ENCODE measurements at regions not wholly inside any gene's neighbourhood (a gene's known extent, or its start where the extent isn't known, plus 50 kb on each side); places are given as distances from the start of the nearest gene placed in this dataset.

DNA sequence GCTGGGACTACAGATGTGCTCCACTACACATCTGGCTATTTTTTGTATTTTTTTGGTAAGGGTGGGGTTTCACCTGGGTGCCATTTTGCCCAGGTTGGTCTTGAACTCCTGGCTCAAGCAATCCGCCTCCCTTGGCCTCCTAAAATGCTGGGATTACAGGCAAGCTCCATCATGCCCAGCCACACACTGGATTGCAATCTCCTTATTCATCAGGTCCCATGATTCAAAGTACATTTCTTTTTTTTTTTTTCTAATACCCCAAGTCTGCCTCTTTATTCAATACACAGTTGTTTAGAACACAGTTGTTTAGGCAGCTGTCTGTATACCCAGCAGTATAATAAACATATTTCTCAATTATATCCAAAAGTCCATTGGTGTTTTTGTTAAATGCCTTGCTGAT, 130.3 kb upstream of the ARSJ start:
- WGBS (ENCODE audit: insufficient coverage): no CpG with 5 or more reads among the region's 1 CpG
- Mint-ChIP-seq H3K9me3 (peaks cover 0 to under 1% (median 0%) of the 10 kb centered on the region in 7 donors), H3K27ac (no peak overlapping the region), H3K4me1 (no peaks in the 10 kb centered on the region), H3K36me3 (no peaks in the 10 kb centered on the region), H3K4me3 (no peak overlapping the region), H3K27me3 (ENCODE audit: low read depth in 3 of 3) (no peaks in the 10 kb centered on the region)
- TF ChIP-seq CTCF (IDR thresholded peaks at IDR 0.05): no peak
- H3K79me2 ChIP-seq (ENCODE audit: insufficient read depth, low read length): no peaks in the 10 kb centered on the region
- H3K4me3 ChIP-seq (replicated peaks in 1 of 3; ENCODE audit: low read depth in 2 of 3, low read length in 3 of 3): no peak overlapping the region
- H3K9me3 ChIP-seq (replicated peaks in 1 of 2; ENCODE audit: control insufficient read depth in 1 of 2, insufficient read depth in 1 of 2, low read length in 2 of 2): no peaks in the 10 kb centered on the region
- no peak overlapping the region for H3K9ac ChIP-seq (ENCODE audit: insufficient read depth, low read length, poor library complexity, severe bottlenecking)
- intact Hi-C loops (cut with micrococcal nuclease): no loop called here
- no peaks in the 10 kb centered on the region for H3K36me3 ChIP-seq (replicated peaks in 1 of 2; ENCODE audit: control insufficient read depth in 1 of 2, insufficient read depth in 2 of 2, low read length in 2 of 2)
- H3K27me3 ChIP-seq (ENCODE audit: control insufficient read depth in 2 of 2, insufficient read depth in 2 of 2, low read length in 2 of 2): no peaks in the 10 kb centered on the region
- H2AFZ ChIP-seq (ENCODE audit: insufficient read depth, low read depth, low read length, poor library complexity, severe bottlenecking): no peak overlapping the region
- H3K4me1 ChIP-seq (ENCODE audit: control insufficient read depth in 1 of 2, insufficient read depth in 2 of 2, low read length in 2 of 2): no peaks in the 10 kb centered on the region
- H3K27ac ChIP-seq (ENCODE audit: low read depth in 1 of 2, low read length in 2 of 2): no peak overlapping the region
- no peak for DNase-seq
- no peaks in the 10 kb centered on the region for H4K20me1 ChIP-seq (ENCODE audit: insufficient read depth, low read length)
- H3K4me2 ChIP-seq (replicated peaks; ENCODE audit: extremely low read depth, low read length, poor library complexity, severe bottlenecking): no peak overlapping the region

DNA sequence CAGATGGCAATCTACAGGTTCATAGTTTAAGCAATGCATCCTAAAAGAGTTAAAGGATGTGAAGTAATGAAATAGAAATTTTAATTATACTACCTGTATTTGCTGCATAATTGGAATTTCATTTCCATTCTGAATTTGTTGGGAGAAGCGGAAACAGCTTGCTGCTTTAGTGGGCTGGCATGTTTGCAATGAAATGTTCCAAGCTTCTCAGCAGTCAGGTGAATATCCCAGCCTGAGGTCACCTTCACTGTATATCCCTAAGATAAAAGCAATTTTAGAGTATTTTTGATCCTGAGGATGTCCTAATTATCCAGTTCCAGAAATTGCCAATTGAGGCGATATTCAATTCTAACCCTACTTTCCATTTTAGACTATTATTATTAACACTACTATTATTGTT, 136.1 kb upstream of the ARSJ start:
- H3K27me3 Mint-ChIP-seq (ENCODE audit: low read depth in 3 of 3): peaks cover 0 to 4% (median 0%) of the 10 kb centered on the region in 3 donors
- H3K36me3 Mint-ChIP-seq: no peaks in the 10 kb centered on the region
- DNase-seq: no peak
- H3K4me1 ChIP-seq (ENCODE audit: control insufficient read depth in 1 of 2, insufficient read depth in 2 of 2, low read length in 2 of 2): no peaks in the 10 kb centered on the region
- no peak overlapping the region for H3K4me3 ChIP-seq (replicated peaks in 1 of 3; ENCODE audit: low read depth in 2 of 3, low read length in 3 of 3)
- H3K4me2 ChIP-seq (replicated peaks; ENCODE audit: extremely low read depth, low read length, poor library complexity, severe bottlenecking): no peak overlapping the region
- no peaks in the 10 kb centered on the region for H3K4me1 Mint-ChIP-seq
- H3K27ac ChIP-seq (ENCODE audit: low read depth in 1 of 2, low read length in 2 of 2): no peak overlapping the region
- H4K20me1 ChIP-seq (ENCODE audit: insufficient read depth, low read length): no peaks in the 10 kb centered on the region
- no peaks in the 10 kb centered on the region for H3K36me3 ChIP-seq (replicated peaks in 1 of 2; ENCODE audit: control insufficient read depth in 1 of 2, insufficient read depth in 2 of 2, low read length in 2 of 2)
- WGBS (ENCODE audit: insufficient coverage): no CpG with 5 or more reads among the region's 2 CpGs
- no peaks in the 10 kb centered on the region for H3K9me3 ChIP-seq (replicated peaks in 1 of 2; ENCODE audit: control insufficient read depth in 1 of 2, insufficient read depth in 1 of 2, low read length in 2 of 2)
- no peaks in the 10 kb centered on the region for H3K27me3 ChIP-seq (ENCODE audit: control insufficient read depth in 2 of 2, insufficient read depth in 2 of 2, low read length in 2 of 2)
- intact Hi-C loops (cut with micrococcal nuclease): no loop called here
- no peak overlapping the region for H3K27ac Mint-ChIP-seq
- no peak for TF ChIP-seq CTCF (IDR thresholded peaks at IDR 0.05)
- H3K9me3 Mint-ChIP-seq: no peaks in the 10 kb centered on the region
- H2AFZ ChIP-seq (ENCODE audit: insufficient read depth, low read depth, low read length, poor library complexity, severe bottlenecking): no peak overlapping the region
- H3K79me2 ChIP-seq (ENCODE audit: insufficient read depth, low read length): no peaks in the 10 kb centered on the region
- H3K9ac ChIP-seq (ENCODE audit: insufficient read depth, low read length, poor library complexity, severe bottlenecking): no peak overlapping the region
- no peak overlapping the region for H3K4me3 Mint-ChIP-seq

Data from CD14-positive monocyte (primary cell).